ENCODE measurements at regions not wholly inside any gene's neighbourhood (a gene's known extent, or its start where the extent isn't known, plus 50 kb on each side); places are given as distances from the start of the nearest gene placed in this dataset.

GRCh38 chrX:144738246-144738645 is 509.1 kb upstream of the SPANXN1 start:
- TF ChIP-seq CTCF (IDR thresholded peaks at IDR 0.05) (no peak), POLR2A (IDR thresholded peaks at IDR 0.05) (no peak)
